Breast epithelium (tissue), 3 donors: ENCODE measurements at regions not wholly inside any gene's neighbourhood (a gene's known extent, or its start where the extent isn't known, plus 50 kb on each side); places are given as distances from the start of the nearest gene placed in this dataset.

ENCODE experiments used
- CTCF ChIP-seq, 3 donors: fragments of 450-650 bp; IDR thresholded peaks; one replicate each; pipeline ENCODE4 v1.5.1; 2016 to 2017; ENCODE audit warnings: antibody characterized with exemption in 3 of 3, mild to moderate bottlenecking in 3 of 3, moderate library complexity in 3 of 3
- POLR2A ChIP-seq: fragments of 450-650 bp; IDR thresholded peaks from one replicate; pipeline ENCODE4 v1.6.1; 2016; ENCODE audit warnings: antibody characterized with exemption, mild to moderate bottlenecking, moderate library complexity

GRCh38 chr5:91983869-91984268 lies 600.8 kb upstream of the ARRDC3 start:
- TF ChIP-seq POLR2A (no peak), CTCF (IDR thresholded peaks at IDR 0.05) (no peak)
